Retinal pigment epithelial cell (primary cell): ENCODE measurements at regions not wholly inside any gene's neighbourhood (a gene's known extent, or its start where the extent isn't known, plus 50 kb on each side); places are given as distances from the start of the nearest gene placed in this dataset.

Experiments used
- DNase-seq: peaks from one replicate; pipeline ENCODE4 v3.0.0-alpha.2; 2010; ENCODE audit warnings: low read depth
- H3K4me3 ChIP-seq: 2 replicates; pipeline ENCODE4 v1.5.1; 2011; ENCODE audit warnings: mild to moderate bottlenecking, low read length, control low read depth, moderate library complexity
- TF ChIP-seq, protein P1 (sequence below): conservative IDR thresholded peaks from 2 replicates; pipeline ENCODE4 v1.5.1; 2011; ENCODE audit warnings: low read depth, low read length, control low read depth, inconsistent platforms

DNA sequence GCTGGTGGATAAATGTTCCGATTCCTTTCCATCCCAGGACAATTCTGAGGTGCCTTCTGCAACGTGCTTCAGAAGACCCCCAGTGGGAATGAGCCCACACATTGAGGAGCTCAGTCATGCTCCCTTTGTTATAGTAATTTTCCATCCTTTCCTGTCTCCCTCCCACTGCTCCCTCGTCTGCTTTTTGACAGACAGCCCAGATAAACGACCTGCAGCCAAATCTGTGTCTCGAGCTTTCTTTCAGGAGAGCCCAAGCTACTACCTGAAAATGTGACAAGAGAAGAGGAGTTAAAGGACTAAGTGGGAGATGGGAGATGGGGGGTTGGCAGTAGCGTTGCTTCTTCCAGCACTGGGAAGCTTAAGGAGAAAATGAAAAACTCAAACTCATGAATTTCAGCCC lies 65.9 kb upstream of the LRRN2 start:
- no peak overlapping the region for H3K4me3 ChIP-seq
- no peak for DNase-seq
- TF ChIP-seq, protein P1, sequence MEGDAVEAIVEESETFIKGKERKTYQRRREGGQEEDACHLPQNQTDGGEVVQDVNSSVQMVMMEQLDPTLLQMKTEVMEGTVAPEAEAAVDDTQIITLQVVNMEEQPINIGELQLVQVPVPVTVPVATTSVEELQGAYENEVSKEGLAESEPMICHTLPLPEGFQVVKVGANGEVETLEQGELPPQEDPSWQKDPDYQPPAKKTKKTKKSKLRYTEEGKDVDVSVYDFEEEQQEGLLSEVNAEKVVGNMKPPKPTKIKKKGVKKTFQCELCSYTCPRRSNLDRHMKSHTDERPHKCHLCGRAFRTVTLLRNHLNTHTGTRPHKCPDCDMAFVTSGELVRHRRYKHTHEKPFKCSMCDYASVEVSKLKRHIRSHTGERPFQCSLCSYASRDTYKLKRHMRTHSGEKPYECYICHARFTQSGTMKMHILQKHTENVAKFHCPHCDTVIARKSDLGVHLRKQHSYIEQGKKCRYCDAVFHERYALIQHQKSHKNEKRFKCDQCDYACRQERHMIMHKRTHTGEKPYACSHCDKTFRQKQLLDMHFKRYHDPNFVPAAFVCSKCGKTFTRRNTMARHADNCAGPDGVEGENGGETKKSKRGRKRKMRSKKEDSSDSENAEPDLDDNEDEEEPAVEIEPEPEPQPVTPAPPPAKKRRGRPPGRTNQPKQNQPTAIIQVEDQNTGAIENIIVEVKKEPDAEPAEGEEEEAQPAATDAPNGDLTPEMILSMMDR, result no peak

DNA sequence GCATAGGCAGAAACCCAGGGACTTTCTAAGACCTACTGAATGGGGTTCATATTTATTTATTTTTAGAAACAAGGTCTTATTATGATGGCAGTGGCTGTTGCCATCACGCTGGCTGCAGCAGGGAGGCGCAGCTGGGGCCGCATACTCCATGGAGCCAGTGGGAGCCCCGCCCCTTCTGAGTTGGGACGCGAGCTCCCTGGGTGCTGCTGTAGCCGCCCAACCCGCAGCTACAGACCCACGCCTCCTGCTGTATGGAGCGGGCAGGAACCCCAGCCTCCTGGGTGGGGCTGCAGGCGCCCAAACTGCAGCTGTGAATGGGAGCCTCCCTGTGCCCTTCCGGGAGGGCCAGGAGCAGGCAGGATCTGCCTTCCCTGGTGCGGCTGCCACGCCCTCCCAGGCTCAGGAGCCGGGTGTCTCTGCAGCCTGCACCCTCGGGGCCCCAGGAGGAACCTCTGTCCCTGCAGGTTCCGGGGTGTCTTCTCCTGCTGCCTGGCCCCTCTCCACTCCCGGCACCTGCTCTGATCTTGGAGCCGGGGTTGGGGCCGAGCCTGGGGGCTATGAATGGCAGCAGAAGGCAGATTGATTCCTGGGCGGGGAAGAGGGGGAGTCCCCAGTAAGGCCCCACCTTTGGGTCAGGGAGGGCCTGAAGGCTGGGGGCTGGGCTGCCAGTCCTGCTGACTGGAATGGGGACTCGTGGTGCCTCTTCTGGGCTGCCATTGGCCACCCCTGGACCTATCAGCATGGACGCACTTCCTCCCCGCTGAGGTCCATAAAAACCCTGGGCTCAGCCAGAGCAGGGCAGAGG lies 66.5 kb upstream of the LRRN2 start:
- no peak for DNase-seq

DNA sequence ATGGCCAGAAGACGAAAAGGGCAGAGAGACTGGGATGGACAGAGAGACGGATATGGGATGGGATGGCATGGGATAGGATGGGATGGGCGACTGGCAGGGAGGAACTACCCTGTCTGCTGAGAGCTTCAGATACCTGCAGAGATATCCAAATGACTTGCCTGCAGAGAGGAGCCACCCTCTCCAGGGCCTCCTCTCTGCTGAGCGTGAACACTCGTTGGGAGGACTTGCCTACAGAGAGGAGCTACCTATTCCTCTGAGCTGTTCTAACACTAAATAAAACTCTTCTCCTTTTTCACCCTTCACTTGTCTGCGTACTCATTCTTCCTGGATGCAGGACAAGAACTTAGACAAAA lies 67.1 kb upstream of the LRRN2 start:
- DNase-seq, result no peak
- H3K4me3 ChIP-seq, result no peak overlapping the region
- TF ChIP-seq, protein P1, result no peak

More for the DNA sequence above, 66.5 kb upstream of the LRRN2 start:
- TF ChIP-seq, protein P1, result no peak
- no peak overlapping the region for H3K4me3 ChIP-seq

DNA sequence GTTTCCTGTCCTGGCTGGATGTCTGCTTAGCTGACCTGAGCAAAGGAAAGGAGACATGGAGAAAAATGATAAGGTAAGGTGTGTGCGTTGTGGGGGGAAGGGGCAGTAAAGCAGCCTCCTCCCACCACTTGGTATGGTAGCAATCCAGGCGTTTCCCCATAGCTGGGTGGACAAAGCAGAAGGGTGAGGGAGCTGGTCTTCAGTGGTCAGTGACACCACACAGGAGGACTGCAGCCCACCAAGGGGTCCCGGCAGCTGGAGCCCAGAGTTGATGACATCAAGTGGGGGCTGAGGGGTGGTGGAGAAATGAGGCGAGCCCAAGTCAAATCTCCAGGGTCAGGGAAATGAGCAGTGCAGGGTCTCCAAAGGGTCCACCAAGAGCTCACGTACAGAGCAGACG lies 69.3 kb upstream of the LRRN2 start:
- no peak for DNase-seq
- TF ChIP-seq, protein P1, result no peak
- H3K4me3 ChIP-seq, result no peak overlapping the region

DNA sequence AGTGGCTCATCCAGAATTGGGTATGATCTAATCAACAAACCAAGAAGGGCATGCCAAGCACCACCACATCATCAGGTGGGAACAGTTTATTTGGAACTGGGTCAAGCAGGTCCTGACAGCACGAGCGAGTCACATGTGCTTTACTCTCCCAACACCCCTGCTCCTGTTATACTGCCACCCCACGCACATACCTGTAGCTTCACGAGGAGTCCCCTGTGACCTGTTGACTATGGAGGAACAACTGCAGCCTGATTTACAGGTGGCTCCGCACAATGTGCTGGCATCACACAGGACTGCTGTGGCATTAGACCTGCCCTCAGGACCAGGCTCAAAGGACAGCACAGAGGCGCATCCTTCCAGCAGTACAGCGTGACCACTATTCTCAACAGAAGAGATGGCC lies 70.8 kb upstream of the LRRN2 start:
- TF ChIP-seq, protein P1, result no peak
- no peak for DNase-seq
- no peak overlapping the region for H3K4me3 ChIP-seq

DNA sequence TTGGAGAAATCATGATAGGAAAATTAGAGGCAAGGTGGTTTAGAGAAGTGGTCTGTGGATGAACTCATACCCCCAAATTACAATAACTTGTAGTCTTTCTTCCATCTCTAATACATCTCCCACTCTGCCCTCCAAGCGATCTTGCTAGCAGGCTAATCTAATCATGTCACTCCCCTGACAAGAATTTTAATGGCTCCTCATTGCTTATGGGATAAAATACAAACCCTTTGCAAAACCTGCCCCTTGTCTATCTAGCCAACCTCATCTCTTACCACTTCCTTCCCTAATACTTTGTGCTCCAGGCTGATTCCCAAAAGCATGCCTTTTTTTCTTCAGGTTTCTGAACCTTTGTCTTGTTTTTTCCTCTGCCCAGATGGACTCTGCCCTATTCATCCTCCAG lies 71.3 kb upstream of the LRRN2 start:
- no peak overlapping the region for H3K4me3 ChIP-seq
- DNase-seq, result no peak
- TF ChIP-seq, protein P1, result no peak

DNA sequence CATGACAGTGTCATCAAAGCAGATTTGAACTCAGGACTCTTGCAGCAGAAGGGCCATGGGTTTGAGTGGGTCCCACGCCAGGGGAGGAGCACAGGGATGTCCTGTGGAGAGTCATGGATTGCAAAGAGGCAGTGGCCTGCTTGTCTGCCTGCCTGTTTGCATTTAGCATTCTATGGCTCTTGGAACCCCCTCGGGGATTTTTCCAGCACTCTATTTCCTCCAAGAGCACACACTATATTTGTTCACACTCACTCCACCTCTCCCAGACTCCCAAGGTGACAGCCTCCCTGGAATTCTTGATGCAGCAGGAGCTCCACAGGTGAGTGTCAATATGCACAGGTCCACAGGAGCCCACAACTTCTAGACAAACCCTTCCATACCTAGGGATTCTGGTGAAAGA lies 73.1 kb upstream of the LRRN2 start:
- no peak for DNase-seq
- H3K4me3 ChIP-seq, result no peak overlapping the region
- TF ChIP-seq, protein P1, result no peak
